ENCODE measurements at regions not wholly inside any gene's neighbourhood (a gene's known extent, or its start where the extent isn't known, plus 50 kb on each side); places are given as distances from the start of the nearest gene placed in this dataset.
"Not testable (repeated sequence)": the region's sequence is repeated elsewhere in the genome, so short reads cannot be mapped to it uniquely, and the experiment has no call there.

GRCh38 chr4:91840359-91840758 lies 463.4 kb upstream of the GRID2 start:
- no peak for DNase-seq

GRCh38 chr4:91846233-91846632 lies 457.5 kb upstream of the GRID2 start:
- DNase-seq, result no peak

GRCh38 chr4:91851456-91851855 lies 452.3 kb upstream of the GRID2 start:
- DNase-seq, result no peak

GRCh38 chr4:91887926-91888325 lies 415.8 kb upstream of the GRID2 start:
- no peak for DNase-seq

- not testable (repeated sequence) for DNase-seq
Measured at GRCh38 chr4:91891217-91891616, 412.5 kb upstream of the GRID2 start.

- no peak for DNase-seq
Measured at GRCh38 chr4:91894006-91894405, 409.8 kb upstream of the GRID2 start.

GRCh38 chr4:91904556-91904955 lies 399.2 kb upstream of the GRID2 start:
- DNase-seq, result no peak

- DNase-seq, result no peak
Measured at GRCh38 chr4:91909963-91910362, 393.8 kb upstream of the GRID2 start.

GRCh38 chr4:91914176-91914804 lies 389.5 kb upstream of the GRID2 start:
- DNase-seq, result no peak

GRCh38 chr4:91916219-91916618 lies 387.5 kb upstream of the GRID2 start:
- DNase-seq, result no peak

- no peak for DNase-seq
Measured at GRCh38 chr4:91924625-91925024, 379.1 kb upstream of the GRID2 start.

GRCh38 chr4:91935217-91935616 lies 368.5 kb upstream of the GRID2 start:
- DNase-seq, result no peak

- DNase-seq, result no peak
Measured at GRCh38 chr4:91936311-91936710, 367.5 kb upstream of the GRID2 start.

- DNase-seq, result no peak
Measured at GRCh38 chr4:91957963-91958362, 345.8 kb upstream of the GRID2 start.

GRCh38 chr4:91958596-91958995 lies 345.2 kb upstream of the GRID2 start:
- DNase-seq, result no peak

- DNase-seq, result no peak
Measured at GRCh38 chr4:91961504-91961903, 342.3 kb upstream of the GRID2 start.

GRCh38 chr4:91963486-91963885 lies 340.3 kb upstream of the GRID2 start:
- no peak for DNase-seq

GRCh38 chr4:91965166-91965565 lies 338.6 kb upstream of the GRID2 start:
- DNase-seq, result no peak

- no peak for DNase-seq
Measured at GRCh38 chr4:91973479-91974153, 330.1 kb upstream of the GRID2 start.

GRCh38 chr4:91984466-91984865 lies 319.3 kb upstream of the GRID2 start:
- no peak for DNase-seq

GRCh38 chr4:91989914-91990313 lies 313.9 kb upstream of the GRID2 start:
- no peak for DNase-seq

- no peak for DNase-seq
Measured at GRCh38 chr4:91990726-91991125, 313.0 kb upstream of the GRID2 start.

- DNase-seq, result no peak
Measured at GRCh38 chr4:91997045-91997444, 306.7 kb upstream of the GRID2 start.

- DNase-seq, result no peak
Measured at GRCh38 chr4:92012899-92013867, 290.6 kb upstream of the GRID2 start.
